Muscle of leg (tissue), 3 donors: ENCODE measurements at regions not wholly inside any gene's neighbourhood (a gene's known extent, or its start where the extent isn't known, plus 50 kb on each side); places are given as distances from the start of the nearest gene placed in this dataset.
"Not testable (repeated sequence)": the region's sequence is repeated elsewhere in the genome, so short reads cannot be mapped to it uniquely, and the experiment has no call there.

Experiments
- DNase-seq: peaks from one replicate; pipeline ENCODE4 v3.0.0; 2013
- H3K27ac ChIP-seq: one replicate; pipeline ENCODE4 v1.5.1; 2013; ENCODE audit warnings: mild to moderate bottlenecking, low read length, control low read depth
- H3K27me3 ChIP-seq: one replicate; pipeline ENCODE4 v1.6.1; 2013; ENCODE audit warnings: low read length; ENCODE audit not compliant: control insufficient read depth, insufficient read depth
- H3K36me3 ChIP-seq: one replicate; pipeline ENCODE4 v1.6.1; 2013; ENCODE audit warnings: low read length; ENCODE audit not compliant: control insufficient read depth, insufficient read depth
- H3K4me1 ChIP-seq: one replicate; pipeline ENCODE4 v1.6.1; 2013; ENCODE audit warnings: low read length; ENCODE audit not compliant: control insufficient read depth, insufficient read depth
- H3K4me3 ChIP-seq: one replicate; pipeline ENCODE4 v1.5.1; 2013; ENCODE audit warnings: low read length, control low read depth
- H3K9me3 ChIP-seq: replicated peaks from 2 replicates; pipeline ENCODE4 v1.6.1; 2013; ENCODE audit warnings: low read depth, low read length; ENCODE audit not compliant: control insufficient read depth
- WGBS: methylation state at CpG from one replicate; pipeline ENCODE4 v1.1.5; 2013; ENCODE audit warnings: missing lambda C conversion rate; ENCODE audit not compliant: insufficient coverage; 5-methylcytosine and 5-hydroxymethylcytosine counted together

DNA sequence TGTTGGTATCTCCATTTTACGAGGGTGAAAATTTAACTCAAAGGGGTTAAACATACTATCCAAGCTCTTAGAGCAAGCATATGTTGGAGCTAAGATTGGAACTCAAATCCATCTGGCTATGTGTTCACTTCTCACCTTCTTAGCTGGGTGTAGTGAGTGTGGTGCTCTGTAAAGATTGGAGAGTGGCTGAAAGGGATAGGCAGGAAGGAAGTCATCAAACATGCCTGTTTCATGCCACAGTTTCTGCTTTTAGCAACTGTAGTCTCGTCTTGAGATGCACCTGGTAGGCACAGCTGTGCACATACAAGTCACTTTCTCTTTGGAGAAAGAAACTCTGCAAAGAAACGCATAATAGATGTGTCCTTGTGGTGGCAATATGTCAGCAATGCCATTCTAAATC, 189.1 kb upstream of the MDFIC2 start:
- H3K9me3 ChIP-seq = no peaks in the 10 kb centered on the region
- WGBS = no CpG with 5 or more reads among the region's 3 CpGs
- no peaks in the 10 kb centered on the region for H3K36me3 ChIP-seq
- H3K27ac ChIP-seq = no peak overlapping the region
- no peak overlapping the region for H3K4me3 ChIP-seq
- no peaks in the 10 kb centered on the region for H3K4me1 ChIP-seq
- DNase-seq = no peak
- no peaks in the 10 kb centered on the region for H3K27me3 ChIP-seq

DNA sequence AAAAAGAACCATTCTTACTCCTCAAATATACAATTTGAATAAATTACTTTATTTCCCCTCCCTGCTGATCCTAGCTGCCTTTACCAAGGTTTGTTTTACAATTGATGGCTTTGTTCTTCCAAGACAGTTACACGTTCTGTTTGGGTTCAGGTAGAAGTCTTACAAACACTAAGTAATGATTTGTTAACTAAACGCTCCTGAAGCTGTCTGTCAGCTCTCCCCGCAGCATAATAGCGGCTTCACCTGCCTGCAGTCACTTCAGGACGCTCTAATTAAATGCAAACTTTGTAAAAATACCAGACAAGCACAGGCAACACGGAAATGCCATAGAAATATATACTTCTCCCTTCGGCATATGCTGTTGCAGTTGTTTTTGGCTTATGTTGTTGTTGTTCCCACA, 176.4 kb upstream of the MDFIC2 start:
- Histone ChIP-seq H3K27me3 (no peaks in the 10 kb centered on the region), H3K36me3 (no peaks in the 10 kb centered on the region)
- no CpG with 5 or more reads among the region's 7 CpGs for WGBS

DNA sequence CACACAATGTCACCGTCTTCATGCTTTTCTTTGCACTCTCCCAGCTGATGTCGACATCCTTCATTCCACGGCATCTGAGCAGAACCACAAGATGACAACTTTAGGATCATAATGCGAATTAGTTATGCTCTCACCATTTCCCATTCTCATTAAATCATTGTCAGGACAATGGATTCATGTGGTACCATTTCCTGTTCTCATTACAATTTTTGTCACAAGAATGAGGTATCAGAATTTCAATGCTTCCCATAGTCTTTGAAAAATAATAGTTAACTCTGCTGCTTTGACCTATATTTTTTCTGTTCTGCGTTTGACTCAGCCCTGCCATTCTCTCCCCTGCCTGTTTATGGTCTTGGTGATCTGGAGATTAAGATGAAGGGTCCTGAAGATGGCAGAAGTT, 175.7 kb upstream of the MDFIC2 start:
- H3K27ac ChIP-seq = no peak overlapping the region
- 60% methylated on average over 4 of the region's 5 CpGs for WGBS
- H3K4me1 ChIP-seq = no peaks in the 10 kb centered on the region
- H3K4me3 ChIP-seq = no peak overlapping the region
- no peaks in the 10 kb centered on the region for H3K36me3 ChIP-seq
- DNase-seq = no peak
- H3K9me3 ChIP-seq = no peaks in the 10 kb centered on the region
- no peaks in the 10 kb centered on the region for H3K27me3 ChIP-seq

More for the DNA sequence above, 176.4 kb upstream of the MDFIC2 start:
- DNase-seq = no peak
- H3K9me3 ChIP-seq = no peaks in the 10 kb centered on the region
- no peak overlapping the region for H3K4me3 ChIP-seq
- no peak overlapping the region for H3K27ac ChIP-seq
- H3K4me1 ChIP-seq = no peaks in the 10 kb centered on the region

DNA sequence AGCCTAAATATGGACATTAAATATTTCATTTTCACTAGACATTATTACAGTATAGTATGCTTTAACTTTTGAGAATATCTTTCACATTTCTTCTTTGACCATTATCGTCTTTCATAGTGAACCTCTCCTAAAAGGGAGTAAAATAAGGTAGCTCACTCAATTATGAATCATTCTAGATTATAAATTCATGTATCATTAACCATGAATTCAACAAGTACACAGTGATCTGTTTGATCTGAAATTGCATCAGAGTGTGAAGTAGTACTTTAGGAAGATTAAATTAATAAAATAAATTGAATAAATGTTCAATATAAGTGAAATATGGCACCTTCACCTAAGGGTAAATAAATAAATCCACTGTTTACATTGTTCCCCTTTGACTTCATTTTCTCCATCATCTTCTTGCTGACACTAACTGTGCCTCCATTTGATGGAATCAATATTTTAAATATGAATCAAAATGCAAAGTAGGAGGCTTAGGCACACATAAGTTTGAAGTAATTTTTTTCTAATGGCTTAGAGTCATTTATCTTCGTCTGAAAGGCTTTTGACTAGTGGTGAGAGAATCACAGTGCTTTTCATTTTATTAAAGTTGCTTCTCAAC, 174.1 kb upstream of the MDFIC2 start:
- no peaks in the 10 kb centered on the region for H3K36me3 ChIP-seq
- no peaks in the 10 kb centered on the region for H3K9me3 ChIP-seq
- WGBS = no CpG with 5 or more reads among the region's 2 CpGs
- no peaks in the 10 kb centered on the region for H3K27me3 ChIP-seq
- H3K4me1 ChIP-seq = no peaks in the 10 kb centered on the region
- no peak overlapping the region for H3K4me3 ChIP-seq
- no peak for DNase-seq
- H3K27ac ChIP-seq = no peak overlapping the region

DNA sequence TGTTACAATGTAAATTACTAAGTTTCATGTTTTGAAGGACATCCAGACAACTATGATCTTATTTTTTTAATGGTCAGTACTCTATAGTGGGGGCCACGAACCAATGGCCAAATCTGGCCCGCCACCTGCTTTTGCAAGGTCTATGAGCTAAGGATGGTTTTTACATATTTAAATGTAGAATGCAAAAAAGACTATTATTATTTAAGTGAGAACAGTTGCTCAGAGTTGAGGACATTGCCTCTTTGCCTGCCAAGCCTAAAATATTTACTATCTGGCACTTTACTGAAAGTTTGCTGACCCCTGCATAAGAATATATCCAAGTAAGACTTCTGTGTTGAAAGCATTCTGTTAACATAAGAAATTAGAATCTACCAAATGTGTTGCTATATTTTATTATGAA, 163.7 kb upstream of the MDFIC2 start:
- no CpG with 5 or more reads among the region's 2 CpGs for WGBS
- Histone ChIP-seq H3K9me3 (no peaks in the 10 kb centered on the region), H3K4me1 (no peaks in the 10 kb centered on the region), H3K27me3 (no peaks in the 10 kb centered on the region), H3K27ac (no peak overlapping the region), H3K4me3 (no peak overlapping the region), H3K36me3 (no peaks in the 10 kb centered on the region)
- peak; percentile 27 for DNase-seq

DNA sequence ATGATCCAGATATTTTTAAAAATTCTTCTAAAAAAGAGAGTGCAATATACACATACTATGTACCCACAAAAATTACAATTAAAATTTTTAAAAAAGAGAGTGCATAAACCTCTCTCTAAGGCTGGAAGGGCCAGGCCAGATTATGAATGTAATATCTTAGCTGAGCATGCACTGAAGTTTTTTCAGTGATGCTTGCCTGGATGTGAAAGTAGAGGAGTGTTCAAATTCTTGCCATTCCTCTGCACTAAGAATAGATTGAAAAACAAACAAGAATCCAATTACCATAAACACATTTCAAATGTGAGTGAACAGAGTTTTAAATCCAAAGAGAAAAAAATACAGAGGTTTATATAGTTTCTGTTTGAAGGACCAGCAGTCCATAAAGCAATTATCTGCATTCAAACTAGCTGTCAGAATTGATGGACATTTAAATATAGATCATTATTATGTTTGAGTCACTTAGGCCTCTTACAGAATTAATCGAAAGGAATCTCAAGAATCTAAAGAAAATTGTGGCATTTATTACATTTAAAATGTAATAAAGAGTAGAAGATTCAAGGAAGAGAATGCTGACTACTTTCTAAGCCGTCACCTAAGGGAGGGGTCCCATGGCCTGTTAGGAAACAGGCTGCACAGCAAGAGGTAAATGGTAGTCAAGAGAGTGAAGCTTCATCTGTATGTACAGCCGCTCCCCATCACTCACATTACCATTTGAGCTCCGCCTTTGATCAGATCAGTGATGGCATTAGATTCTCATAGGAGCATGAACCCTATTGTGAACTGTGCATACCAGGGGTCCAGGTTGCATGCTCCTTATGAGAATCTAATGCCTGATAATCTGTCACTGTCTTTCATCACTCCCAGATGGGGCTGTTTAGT, 159.3 kb upstream of the MDFIC2 start:
- H3K36me3 ChIP-seq = no peaks in the 10 kb centered on the region
- H3K4me3 ChIP-seq = no peak overlapping the region
- H3K27ac ChIP-seq = no peak overlapping the region
- 82% methylated on average over 2 of the region's 4 CpGs for WGBS
- H3K27me3 ChIP-seq = no peaks in the 10 kb centered on the region
- H3K4me1 ChIP-seq = no peaks in the 10 kb centered on the region
- peak; percentile 11 for DNase-seq
- H3K9me3 ChIP-seq = no peaks in the 10 kb centered on the region

DNA sequence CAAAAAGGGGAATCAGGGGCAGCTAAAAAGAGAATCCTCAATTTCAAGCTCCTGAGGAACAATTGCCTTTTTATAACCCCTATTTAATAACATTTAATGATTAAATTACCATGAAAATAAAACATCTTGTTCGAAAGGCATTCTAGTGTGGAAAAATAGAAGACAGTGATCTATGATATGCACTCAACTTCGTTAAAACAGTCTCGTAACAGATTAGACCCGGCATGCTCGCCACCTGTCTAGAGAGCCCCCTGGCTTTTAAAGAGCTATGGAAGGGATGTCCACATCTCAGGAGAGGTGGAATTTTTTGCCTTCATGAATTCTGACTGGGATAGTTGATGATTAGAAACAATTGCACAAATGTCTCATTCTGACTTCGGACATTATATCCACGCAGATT, 153.7 kb upstream of the MDFIC2 start:
- WGBS = 54% methylated on average over 4 of the region's 7 CpGs
- Histone ChIP-seq H3K27me3 (no peaks in the 10 kb centered on the region), H3K4me3 (no peak overlapping the region), H3K4me1 (no peaks in the 10 kb centered on the region), H3K9me3 (no peaks in the 10 kb centered on the region), H3K27ac (no peak overlapping the region), H3K36me3 (no peaks in the 10 kb centered on the region)
- DNase-seq = no peak

DNA sequence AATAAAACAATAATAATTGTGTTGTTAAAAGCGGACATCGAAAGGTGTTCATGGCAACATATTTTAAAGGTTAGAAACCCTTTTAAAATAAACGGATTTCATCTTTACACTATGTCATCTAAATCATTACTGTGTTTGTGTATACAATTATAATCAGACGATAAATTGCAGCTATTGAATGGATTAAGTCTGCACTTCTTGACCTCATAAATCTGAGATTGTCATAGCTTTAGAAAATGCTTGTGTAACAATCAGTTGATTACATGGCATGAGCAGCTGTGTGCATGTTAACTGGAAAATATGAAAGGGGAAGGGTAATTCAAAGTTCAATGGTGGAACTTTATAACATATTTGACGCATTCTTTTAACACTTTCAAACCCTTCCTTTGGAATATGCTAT, 152.4 kb upstream of the MDFIC2 start:
- DNase-seq = no peak
- no CpG with 5 or more reads among the region's 5 CpGs for WGBS
- Histone ChIP-seq H3K36me3 (no peaks in the 10 kb centered on the region), H3K27me3 (no peaks in the 10 kb centered on the region), H3K4me1 (no peaks in the 10 kb centered on the region), H3K4me3 (no peak overlapping the region), H3K27ac (no peak overlapping the region), H3K9me3 (no peaks in the 10 kb centered on the region)

DNA sequence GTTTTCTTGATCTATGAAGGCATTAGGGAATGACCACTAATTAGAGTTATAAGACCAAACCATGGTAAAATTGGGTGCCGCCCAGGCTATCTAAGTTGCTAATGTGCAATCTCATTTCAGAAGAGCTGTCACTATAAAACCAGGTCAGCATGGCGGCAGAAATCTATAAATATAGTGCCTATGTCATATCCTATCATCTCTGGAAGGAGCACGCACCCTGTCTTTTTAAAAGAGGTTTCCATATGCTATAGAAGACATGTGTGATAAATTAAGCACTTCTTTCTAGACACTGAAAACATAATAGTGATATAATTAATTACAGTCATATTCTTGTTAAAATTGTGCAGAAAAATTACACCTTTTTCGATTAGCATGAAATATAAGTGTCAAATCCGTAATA, 152.0 kb upstream of the MDFIC2 start:
- DNase-seq = no peak
- no peaks in the 10 kb centered on the region for H3K9me3 ChIP-seq
- H3K4me1 ChIP-seq = no peaks in the 10 kb centered on the region
- no peaks in the 10 kb centered on the region for H3K27me3 ChIP-seq
- no peak overlapping the region for H3K27ac ChIP-seq
- no peak overlapping the region for H3K4me3 ChIP-seq
- no peaks in the 10 kb centered on the region for H3K36me3 ChIP-seq
- no CpG with 5 or more reads among the region's 5 CpGs for WGBS

DNA sequence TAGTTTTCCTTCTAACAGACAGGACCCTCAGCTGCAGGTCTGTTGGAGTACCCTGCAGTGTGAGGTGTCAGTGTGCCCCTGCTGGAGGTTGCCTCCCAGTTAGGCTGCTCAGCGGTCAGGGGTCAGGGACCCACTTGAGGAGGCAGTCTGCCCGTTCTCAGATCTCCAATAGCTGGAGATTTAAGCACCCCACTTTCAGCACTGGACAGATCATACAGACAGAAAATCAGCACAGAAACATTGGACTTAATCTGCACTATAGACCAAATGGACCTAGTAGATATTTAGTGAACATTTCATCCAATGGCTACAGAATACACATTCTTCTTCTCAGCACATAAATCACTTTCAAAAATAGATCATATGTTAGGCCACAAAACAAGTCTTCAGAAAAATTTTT, 137.8 kb upstream of the MDFIC2 start:
- not testable (repeated sequence) for H3K27ac ChIP-seq, H3K4me1 ChIP-seq, H3K27me3 ChIP-seq, H3K36me3 ChIP-seq, H3K9me3 ChIP-seq, H3K4me3 ChIP-seq, DNase-seq
- WGBS = no CpG with 5 or more reads among the region's 2 CpGs
